Activated T-cell treated with anti-CD3 and anti-CD28 coated beads for 1 hour (primary cell): ENCODE measurements at regions not wholly inside any gene's neighbourhood (a gene's known extent, or its start where the extent isn't known, plus 50 kb on each side); places are given as distances from the start of the nearest gene placed in this dataset.

Experiments used
- DNase-seq: peaks from one replicate; pipeline ENCODE4 v3.0.0-alpha.2; 2020; ENCODE audit warnings: low read depth

DNA sequence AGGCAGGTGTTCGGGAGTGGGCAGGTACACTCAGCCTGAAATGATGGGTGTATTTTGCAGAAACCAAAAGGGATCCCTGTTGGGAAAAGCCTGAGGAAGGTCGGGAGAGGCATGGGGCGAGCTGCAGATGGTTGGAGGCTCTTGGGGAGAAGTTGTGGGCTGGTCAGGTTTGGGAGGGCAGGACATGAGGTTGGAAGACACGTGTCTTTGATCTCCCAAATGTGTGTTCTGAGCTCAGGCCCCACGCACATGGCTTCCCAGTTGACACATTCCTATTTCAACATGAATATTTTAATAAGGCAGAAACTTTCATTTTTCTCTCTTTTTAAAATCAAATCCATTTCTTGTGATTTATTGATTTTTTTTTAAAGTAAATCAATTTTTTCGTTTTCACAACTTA lies 1003.3 kb downstream of the TBC1D22A start:
- DNase-seq = no peak

DNA sequence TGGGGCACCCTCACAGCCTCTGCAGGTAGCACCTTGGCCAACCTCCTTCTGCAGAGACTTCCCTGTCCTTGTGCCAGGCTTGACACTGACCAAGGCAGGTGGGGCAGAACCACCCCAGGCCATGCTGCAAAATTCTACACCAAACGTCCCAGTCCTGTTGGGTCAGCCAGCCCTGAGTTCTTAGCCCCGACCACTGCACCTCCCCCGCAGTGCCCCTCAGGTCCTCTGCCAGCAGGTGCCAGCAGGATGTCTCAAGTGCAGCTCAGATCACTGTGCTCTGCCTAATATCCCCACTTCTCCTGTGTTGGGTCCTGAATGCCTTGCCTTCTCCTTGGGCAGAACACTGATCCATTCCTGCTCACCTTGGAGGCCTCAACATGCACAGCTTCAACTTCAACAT lies 999.7 kb downstream of the TBC1D22A start:
- no peak for DNase-seq

GRCh38 chr22:47759909-47760308 lies 997.5 kb downstream of the TBC1D22A start:
- no peak for DNase-seq

DNA sequence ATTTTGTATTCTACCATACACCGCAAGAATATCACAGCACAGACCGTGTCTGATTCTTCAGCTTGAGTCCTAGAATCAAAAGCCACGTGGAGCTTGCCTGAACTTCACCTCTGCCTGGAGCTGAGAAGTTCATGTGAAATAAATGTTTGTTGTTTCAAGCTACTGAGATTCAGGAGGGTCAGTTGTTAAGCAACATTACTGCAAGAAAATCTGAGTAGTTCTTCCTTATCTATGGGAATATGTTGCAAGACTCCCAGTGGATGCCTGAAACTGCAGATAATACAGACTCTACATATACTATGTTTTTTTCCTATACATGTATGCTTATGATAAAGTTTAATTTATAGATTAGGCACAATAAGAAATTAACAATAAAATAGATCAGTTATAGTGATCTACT lies 995.3 kb downstream of the TBC1D22A start:
- no peak for DNase-seq

- no peak for DNase-seq
Measured at GRCh38 chr22:47750086-47750485, 987.6 kb downstream of the TBC1D22A start.

DNA sequence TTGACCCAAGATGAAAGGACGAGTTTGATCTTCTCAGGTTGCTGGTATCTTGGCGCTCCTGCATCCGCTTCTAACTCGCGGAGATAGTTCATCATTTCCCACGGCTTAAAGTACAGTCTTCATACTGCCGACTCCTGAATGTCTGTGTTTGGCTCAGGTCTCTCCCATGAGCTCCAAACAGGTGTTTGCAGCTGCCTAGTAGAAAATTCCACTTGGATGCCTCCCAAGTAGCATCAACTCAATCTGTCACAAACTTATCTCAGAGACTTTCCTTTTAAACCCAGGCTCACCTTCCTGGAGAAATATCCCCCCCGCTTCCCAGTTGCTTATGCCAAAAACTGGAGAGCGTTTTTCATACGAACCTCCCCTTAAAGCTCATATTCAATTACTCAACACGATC lies 986.5 kb downstream of the TBC1D22A start:
- no peak for DNase-seq

DNA sequence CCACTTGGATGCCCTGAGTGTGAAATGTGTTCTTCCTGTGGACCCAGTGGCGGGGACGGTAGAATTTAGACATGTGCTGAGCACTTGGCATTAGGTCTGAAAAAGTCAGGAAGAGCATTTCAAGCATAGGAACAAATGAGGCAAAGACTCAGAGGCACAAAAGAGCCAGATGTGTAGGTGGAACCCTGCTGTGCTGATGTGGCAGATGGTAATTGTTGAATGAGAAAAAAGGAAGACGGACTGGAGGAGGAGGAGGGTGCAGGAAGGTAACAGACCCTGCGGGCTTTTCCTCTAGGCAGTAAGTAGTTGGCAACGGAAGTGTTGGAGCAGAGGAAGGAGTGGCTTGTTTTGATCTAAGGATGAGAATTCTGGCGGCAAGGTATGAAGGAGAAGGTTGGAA lies 985.8 kb downstream of the TBC1D22A start:
- no peak for DNase-seq

GRCh38 chr22:47740109-47740805 lies 977.8 kb downstream of the TBC1D22A start:
- DNase-seq = no peak

GRCh38 chr22:47739291-47740015 lies 977.0 kb downstream of the TBC1D22A start:
- no peak for DNase-seq

GRCh38 chr22:47738472-47739013 lies 976.1 kb downstream of the TBC1D22A start:
- no peak for DNase-seq

- no peak for DNase-seq
Measured at GRCh38 chr22:47736186-47737034, 974.0 kb downstream of the TBC1D22A start.

GRCh38 chr22:47734511-47734910 lies 972.1 kb downstream of the TBC1D22A start:
- no peak for DNase-seq

DNA sequence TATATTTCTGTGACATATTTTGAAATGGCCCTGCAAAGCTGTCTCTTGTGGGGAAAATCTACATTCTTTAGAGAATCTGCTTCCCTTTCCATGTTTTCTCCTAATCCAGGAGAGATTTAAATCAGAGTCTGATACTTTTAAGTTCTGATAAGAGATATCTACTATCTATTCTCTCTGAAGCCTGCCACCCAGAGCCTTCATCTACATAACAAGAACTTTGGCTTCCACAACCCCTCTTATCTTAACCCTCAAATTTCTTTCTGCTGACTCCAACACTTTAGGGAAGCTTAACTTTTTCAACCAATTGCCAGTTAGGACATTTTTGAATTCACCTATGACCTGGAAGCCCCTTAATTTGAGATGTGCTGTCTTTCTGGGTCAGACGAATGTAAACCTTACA lies 965.2 kb downstream of the TBC1D22A start:
- DNase-seq = no peak

GRCh38 chr22:47724751-47725150 lies 962.3 kb downstream of the TBC1D22A start:
- no peak for DNase-seq

- no peak for DNase-seq
Measured at GRCh38 chr22:47724030-47724429, 961.6 kb downstream of the TBC1D22A start.

DNA sequence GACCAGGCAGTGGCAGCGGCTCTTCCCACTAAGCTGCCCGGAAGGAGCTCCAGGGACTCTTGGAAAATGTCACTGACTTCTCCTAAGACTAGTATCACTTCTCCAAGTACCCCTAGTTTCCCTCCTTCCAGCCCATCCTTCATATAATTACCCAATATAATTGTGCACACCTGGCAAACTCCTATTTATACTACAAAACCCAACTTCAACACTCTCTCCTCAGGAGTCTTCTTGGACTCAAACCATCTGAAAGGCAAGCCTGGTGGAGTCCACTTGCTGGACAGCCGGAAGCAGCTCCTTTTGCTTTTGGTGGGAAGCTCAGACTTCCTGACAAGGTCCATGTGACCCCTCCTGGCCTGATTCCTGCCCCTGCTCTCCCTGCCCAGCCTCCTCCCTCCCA lies 955.9 kb downstream of the TBC1D22A start:
- no peak for DNase-seq

DNA sequence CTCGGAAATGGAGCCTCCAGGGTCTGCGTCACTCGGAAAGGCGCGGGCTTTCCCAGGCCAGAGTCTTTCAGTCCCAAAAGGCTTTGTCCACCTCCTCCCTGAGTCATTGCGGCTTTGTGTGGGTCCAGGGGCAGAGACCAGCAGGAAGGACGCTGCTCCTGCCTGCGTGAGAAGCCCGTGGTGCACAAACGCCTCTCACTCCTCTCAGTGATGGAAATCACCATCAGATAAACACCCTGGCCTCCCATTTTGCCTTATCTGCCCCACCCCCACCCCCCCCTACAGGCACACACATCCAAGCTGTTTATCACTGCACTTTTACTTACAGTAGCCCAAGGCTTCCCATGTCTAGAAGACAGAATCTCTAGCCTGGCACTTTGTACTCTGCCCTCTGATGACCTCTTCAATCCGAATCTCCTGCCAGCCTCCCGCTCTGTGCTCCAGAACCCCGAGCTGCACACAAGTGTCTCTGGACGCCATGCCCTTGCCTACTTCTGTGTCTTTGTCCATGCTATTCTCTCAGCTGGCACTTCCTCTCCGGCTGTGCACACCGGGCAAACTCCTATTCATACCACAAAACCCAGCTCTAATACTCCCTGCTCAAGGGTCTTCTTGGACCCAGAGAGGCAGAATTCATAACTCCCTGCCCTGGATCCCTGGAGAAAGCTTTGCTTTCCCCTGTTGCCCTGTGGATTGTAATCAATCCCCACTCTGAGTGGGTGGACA lies 954.6 kb downstream of the TBC1D22A start:
- DNase-seq = no peak

DNA sequence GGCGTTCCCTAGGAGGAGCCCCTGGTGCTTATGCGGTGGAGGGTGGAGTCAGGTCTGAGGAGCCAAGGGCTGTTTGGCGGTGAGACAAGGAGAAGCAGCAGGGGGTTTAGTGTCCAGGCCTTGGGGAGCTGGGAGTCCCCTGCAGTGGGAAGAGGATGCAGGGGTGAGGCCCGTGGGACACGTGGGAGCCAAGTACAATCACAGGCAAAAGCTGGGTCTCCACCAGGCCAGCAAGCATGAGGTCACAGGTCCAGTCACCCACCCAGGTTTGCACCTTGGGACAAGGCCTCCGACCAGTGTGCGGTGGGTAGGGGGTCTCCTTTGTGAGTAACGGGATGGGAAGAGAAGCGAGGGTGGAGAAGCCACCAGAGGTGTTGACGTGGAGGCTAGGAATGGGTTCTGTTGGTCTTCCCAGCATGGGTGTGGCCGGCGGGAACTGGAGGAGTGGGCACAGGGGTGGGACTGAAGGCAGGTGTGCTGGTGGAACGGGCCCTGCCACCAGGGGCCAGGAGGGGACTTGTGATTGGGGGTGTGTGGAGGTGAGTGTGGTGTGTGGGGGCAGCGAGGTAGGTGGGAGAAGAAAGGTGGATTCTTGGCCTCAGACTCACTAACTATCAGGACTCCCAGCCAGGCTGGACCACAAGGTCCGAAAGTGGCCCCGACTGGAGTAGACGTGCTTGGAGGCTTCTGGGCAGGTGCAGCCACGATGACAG lies 953.6 kb downstream of the TBC1D22A start:
- no peak for DNase-seq

- DNase-seq = no peak
Measured at GRCh38 chr22:47713941-47714340, 951.5 kb downstream of the TBC1D22A start.

DNA sequence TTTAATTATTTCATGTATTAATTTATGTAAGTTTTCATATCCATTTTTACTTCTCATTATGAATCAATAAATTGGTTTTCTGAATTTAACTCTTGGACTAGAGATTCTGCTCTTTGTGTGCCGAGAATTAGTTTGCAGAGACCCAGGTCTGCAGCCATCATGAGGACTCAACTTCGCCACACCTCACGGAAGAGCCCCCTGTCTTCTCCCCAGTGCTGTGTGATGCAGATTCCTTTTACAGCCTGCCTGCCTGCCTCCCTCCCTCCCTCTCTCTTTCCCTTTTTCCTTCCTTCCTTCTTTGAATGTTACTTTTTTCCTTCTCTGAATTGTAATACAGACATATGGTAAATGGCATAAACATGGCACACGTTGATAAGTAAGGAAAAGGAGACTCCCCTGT lies 947.7 kb downstream of the TBC1D22A start:
- no peak for DNase-seq

- no peak for DNase-seq
Measured at GRCh38 chr22:47705350-47705749, 942.9 kb downstream of the TBC1D22A start.
